B cell (primary cell): ENCODE measurements at regions not wholly inside any gene's neighbourhood (a gene's known extent, or its start where the extent isn't known, plus 50 kb on each side); places are given as distances from the start of the nearest gene placed in this dataset.

Experiments used
- EZH2 ChIP-seq: IDR thresholded peaks from 2 replicates; pipeline ENCODE4 v1.6.1; 2012; ENCODE audit warnings: borderline replicate concordance, low read depth, mild to moderate bottlenecking, moderate library complexity, low read length; ENCODE audit not compliant: insufficient read depth, poor library complexity, severe bottlenecking
- TF ChIP-seq, protein P1 (sequence below): fragments of 200-600 bp; IDR thresholded peaks from one replicate; pipeline ENCODE4 v1.8.0; 2022; ENCODE audit warnings: antibody characterized with exemption, mild to moderate bottlenecking

DNA sequence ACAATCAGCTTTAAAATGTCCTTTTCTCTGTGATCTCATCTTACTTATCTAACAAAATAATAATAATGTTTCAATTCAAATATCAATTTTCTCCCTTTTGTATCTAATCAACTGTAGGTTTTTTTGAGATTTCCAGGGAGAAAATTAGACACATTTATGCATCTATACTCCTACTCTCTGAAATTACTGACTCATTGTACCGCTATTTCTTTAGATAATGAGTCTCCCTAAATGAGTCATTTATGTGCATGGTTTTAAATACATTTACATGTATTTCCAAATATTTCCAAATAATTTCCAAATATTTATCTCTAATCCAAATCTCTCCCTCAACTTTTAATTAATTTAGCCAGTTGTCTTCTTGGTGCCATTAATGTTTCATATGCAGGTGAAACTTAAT is 621.0 kb downstream of the TECRL start:
- TF ChIP-seq, protein P1, sequence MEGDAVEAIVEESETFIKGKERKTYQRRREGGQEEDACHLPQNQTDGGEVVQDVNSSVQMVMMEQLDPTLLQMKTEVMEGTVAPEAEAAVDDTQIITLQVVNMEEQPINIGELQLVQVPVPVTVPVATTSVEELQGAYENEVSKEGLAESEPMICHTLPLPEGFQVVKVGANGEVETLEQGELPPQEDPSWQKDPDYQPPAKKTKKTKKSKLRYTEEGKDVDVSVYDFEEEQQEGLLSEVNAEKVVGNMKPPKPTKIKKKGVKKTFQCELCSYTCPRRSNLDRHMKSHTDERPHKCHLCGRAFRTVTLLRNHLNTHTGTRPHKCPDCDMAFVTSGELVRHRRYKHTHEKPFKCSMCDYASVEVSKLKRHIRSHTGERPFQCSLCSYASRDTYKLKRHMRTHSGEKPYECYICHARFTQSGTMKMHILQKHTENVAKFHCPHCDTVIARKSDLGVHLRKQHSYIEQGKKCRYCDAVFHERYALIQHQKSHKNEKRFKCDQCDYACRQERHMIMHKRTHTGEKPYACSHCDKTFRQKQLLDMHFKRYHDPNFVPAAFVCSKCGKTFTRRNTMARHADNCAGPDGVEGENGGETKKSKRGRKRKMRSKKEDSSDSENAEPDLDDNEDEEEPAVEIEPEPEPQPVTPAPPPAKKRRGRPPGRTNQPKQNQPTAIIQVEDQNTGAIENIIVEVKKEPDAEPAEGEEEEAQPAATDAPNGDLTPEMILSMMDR = no peak
- no peak for TF ChIP-seq EZH2
